ENCODE measurements at regions not wholly inside any gene's neighbourhood (a gene's known extent, or its start where the extent isn't known, plus 50 kb on each side); places are given as distances from the start of the nearest gene placed in this dataset.
A peak's percentile ranks its signal among the peaks of the same experiment; 100 is the strongest.

DNA sequence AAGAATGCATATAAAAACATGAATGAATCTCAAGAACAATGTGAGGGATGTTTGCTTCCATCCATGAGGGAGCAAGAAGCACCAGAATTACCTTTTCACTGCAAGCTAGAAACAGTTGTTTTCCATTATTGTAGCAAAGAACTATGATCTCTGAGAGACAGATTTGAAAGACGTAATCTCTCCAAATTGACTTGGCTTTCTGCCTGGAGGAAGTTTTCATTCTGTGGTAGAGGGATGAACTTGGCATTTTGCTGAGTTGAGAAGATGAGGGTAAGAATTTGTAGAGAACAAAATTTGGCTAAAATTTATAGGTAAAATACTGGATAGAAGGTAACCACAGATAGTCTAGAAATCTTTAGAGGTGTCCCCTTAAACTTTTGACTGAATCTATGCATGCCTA lies 496.8 kb downstream of the TDRD3 start:
- no peak for TF ChIP-seq JUND (IDR thresholded peaks at IDR 0.05; ENCODE audit: low read depth)
- in situ Hi-C loops (cut with HindIII; ENCODE audit: low pct_unique_long_range_greater_than_20kb, low sequenced_read_pairs), result no loop called here
- no peak for DNase-seq (ENCODE audit: low read depth in 1 of 2, low spot score in 1 of 2)

DNA sequence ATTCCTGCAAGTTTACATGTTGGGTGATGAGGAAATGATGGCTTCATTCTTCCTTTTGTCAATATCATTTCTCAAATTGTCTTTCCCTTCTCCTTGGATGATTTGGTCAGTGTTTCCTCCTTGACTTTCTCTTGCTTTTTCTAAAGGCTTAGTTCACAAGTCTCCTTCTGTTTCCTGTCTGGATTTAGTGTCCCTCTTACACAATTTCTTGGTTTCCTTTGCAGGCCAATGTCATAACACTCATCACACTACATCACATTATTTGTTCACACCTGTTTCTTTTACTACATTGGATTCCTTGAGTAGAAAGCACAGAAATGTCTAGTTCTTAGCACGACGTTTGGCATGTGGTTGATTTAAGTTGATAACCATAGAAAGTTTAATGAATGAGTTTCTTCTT lies 490.7 kb downstream of the TDRD3 start:
- in situ Hi-C loops (cut with HindIII; ENCODE audit: low pct_unique_long_range_greater_than_20kb, low sequenced_read_pairs), result no loop called here
- DNase-seq (ENCODE audit: low read depth in 1 of 2, low spot score in 1 of 2), result no peak
- no peak for TF ChIP-seq JUND (IDR thresholded peaks at IDR 0.05; ENCODE audit: low read depth)

DNA sequence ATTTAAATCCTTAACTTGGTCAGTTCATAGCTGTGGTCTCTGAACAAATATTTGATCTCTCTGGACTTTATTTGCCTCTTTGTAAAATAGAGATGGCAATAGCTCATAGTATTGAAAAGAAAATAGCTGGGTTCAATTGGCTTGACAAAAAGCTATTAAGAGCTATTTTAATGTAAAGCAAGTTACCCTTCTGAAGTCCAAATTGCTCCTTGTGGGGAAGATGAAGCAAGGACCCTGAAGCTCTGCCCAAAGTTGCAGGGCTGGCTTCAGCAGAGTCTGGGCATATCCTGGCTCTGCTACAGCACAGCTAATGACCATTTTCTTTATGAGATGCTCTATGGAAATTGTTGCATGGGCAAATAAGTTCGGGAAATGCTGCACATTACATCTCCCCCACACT lies 484.5 kb downstream of the TDRD3 start:
- no peak for TF ChIP-seq JUND (IDR thresholded peaks at IDR 0.05; ENCODE audit: low read depth)
- no peak for DNase-seq (ENCODE audit: low read depth in 1 of 2, low spot score in 1 of 2)
- in situ Hi-C loops (cut with HindIII; ENCODE audit: low pct_unique_long_range_greater_than_20kb, low sequenced_read_pairs), result no loop called here

DNA sequence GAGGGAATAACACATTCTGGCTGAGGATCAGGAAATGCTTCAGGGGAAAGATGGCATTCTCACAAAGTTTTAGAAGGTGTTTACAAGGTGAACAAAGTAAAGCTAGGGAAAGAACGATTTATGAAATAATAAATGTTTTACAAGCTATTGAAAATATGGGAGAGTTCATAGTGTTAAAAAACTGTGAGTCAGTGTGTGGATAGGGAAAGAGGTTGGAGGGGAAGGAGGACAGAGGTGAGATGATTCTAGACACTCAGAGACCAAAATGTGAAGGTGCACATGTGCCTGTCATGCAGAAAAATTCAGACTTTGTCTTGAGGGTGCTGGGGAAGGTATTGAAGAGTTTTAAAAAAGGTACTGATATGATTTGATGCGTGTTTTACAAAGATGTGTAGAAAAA lies 476.1 kb downstream of the TDRD3 start:
- TF ChIP-seq JUND (IDR thresholded peaks at IDR 0.05; ENCODE audit: low read depth), result no peak
- in situ Hi-C loops (cut with HindIII; ENCODE audit: low pct_unique_long_range_greater_than_20kb, low sequenced_read_pairs), result no loop called here
- DNase-seq (ENCODE audit: low read depth in 1 of 2, low spot score in 1 of 2), result no peak

DNA sequence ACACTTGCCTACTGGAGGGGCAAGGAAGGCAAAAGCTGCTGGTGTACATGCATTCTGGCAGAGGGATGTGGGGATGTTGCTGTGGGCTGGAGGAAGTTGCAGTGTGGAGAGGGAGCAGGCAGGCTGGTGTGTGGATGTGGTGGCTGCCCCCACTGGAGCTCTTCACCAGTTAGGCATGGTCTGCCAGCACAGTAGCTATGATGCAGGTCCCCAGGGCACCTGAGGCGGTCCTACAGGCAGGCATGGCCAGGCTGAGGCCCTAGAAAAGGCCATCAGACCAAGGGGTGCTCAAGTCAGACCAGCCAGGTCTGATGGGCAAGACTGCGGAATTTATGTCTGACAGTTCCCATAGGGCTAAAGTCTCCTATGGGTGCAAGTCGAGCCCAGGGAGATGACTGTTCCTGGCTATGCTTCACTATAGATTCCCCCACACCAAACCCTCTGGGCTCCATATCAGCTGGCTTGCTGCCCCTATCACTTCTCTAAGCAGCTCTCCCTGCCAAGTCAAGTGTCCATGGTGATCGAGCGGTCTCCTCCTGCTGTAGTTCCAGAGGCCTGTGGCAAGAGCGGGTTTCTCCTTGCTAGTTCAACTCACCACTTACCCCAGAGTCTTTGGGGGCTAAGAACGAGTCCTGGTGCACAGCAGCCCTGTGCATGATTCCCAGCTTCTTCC lies 473.1 kb downstream of the TDRD3 start:
- in situ Hi-C loops (cut with HindIII; ENCODE audit: low pct_unique_long_range_greater_than_20kb, low sequenced_read_pairs), result no loop called here
- no peak for DNase-seq (ENCODE audit: low read depth in 1 of 2, low spot score in 1 of 2)
- TF ChIP-seq JUND (IDR thresholded peaks at IDR 0.05; ENCODE audit: low read depth), result no peak

DNA sequence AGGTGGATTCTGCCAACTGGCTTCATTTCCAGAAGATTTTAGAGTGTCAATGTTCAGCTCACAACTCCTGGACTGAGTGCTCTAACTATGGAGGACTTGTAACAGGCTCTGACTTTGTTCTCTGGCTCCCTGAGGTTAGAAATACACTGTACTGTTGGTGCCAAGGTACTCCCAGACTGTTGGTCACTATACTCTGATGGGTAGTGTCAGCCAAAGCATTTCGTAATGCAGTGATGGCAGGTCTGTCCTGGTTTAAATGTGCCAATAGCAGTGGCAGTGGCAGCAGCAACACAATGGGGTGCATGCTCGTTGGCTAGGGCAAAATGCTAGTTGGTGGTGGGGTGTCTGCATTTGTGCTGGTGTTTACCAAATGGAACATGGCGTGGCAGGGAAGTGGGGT lies 472.2 kb downstream of the TDRD3 start:
- in situ Hi-C loops (cut with HindIII; ENCODE audit: low pct_unique_long_range_greater_than_20kb, low sequenced_read_pairs), result no loop called here
- DNase-seq (ENCODE audit: low read depth in 1 of 2, low spot score in 1 of 2), result no peak
- TF ChIP-seq JUND (IDR thresholded peaks at IDR 0.05; ENCODE audit: low read depth), result no peak

DNA sequence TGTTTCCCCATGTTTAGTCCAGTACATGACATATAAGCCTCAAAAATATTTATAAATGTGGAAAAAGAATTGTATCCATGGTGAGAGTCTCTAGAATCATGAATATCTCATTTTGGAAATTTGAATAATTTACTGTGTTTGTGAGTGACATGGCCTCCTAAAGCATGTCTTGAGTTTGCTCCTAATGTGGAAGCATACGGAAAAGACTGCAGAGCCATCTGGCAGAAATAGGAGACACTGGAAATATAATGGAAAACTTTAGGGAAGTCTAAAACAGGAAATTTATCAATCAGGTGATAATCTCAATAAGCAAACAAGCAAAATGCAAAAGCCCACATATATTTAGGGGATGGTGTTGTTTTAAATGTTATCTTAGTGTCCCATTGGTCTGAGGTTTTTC lies 465.0 kb downstream of the TDRD3 start:
- no peak for TF ChIP-seq JUND (IDR thresholded peaks at IDR 0.05; ENCODE audit: low read depth)
- in situ Hi-C loops (cut with HindIII; ENCODE audit: low pct_unique_long_range_greater_than_20kb, low sequenced_read_pairs), result no loop called here
- DNase-seq (ENCODE audit: low read depth in 1 of 2, low spot score in 1 of 2), result no peak

DNA sequence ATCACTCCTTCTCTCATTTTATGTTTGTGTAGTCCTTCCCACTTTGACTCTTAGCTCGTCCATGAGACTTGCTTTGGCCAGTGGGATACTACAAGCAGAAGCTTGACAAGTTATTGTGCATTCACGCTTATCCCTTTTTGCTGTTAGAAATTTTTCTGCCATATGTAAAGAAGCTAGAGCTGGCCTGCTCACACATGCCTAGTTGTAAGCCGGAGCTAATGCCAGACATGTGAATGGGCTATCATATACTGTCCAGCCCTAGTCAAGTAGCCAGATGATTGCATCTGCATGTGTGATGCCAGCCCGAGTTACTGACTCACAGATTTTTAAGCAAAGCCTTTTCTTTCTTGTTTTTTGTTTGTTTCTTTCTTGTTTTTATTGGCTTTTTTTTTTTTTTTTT lies 460.7 kb downstream of the TDRD3 start:
- in situ Hi-C loops (cut with HindIII; ENCODE audit: low pct_unique_long_range_greater_than_20kb, low sequenced_read_pairs), result no loop called here
- DNase-seq (ENCODE audit: low read depth in 1 of 2, low spot score in 1 of 2), result no peak
- no peak for TF ChIP-seq JUND (IDR thresholded peaks at IDR 0.05; ENCODE audit: low read depth)

DNA sequence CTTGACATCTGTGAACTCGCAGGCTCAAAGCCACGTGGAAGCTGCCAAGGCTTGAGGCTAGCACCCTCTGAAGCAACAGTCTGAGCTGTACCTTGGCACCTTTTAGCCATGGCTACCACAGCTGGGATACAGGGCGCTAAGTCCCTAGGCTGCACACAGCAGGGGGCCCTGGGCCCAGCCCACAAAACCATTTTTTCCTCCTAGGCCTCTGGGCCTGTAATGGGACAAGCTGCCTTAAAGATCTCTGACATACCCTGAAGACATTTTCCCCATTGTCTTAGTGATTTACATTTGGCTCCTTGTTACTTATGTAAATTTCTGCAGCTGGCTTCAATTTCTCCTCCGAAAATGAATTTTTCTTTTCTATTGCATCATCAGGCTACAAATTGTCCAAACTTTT lies 455.9 kb downstream of the TDRD3 start:
- TF ChIP-seq JUND (IDR thresholded peaks at IDR 0.05; ENCODE audit: low read depth), result no peak
- no peak for DNase-seq (ENCODE audit: low read depth in 1 of 2, low spot score in 1 of 2)
- in situ Hi-C loops (cut with HindIII; ENCODE audit: low pct_unique_long_range_greater_than_20kb, low sequenced_read_pairs), result no loop called here

DNA sequence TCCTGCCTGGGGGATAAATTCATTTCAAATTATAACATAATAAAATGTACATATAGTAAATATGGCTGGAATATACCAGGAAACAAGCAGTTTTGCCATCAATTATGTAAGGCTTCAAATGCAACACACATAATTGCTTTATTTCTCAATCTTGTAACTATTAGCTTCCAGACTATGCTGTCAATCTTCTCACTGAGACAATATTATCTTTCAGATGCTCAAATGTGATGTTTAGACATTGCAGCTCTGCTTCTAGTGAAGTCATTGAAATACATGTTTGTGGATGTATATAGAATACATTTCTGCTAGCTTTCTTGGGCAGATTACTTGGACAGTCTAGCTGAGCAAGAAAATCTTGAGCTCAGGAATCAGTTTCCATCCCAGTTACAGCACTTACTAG lies 454.4 kb downstream of the TDRD3 start:
- DNase-seq (ENCODE audit: low read depth in 1 of 2, low spot score in 1 of 2), result no peak
- TF ChIP-seq JUND (IDR thresholded peaks at IDR 0.05; ENCODE audit: low read depth), result no peak
- in situ Hi-C loops (cut with HindIII; ENCODE audit: low pct_unique_long_range_greater_than_20kb, low sequenced_read_pairs), result no loop called here

DNA sequence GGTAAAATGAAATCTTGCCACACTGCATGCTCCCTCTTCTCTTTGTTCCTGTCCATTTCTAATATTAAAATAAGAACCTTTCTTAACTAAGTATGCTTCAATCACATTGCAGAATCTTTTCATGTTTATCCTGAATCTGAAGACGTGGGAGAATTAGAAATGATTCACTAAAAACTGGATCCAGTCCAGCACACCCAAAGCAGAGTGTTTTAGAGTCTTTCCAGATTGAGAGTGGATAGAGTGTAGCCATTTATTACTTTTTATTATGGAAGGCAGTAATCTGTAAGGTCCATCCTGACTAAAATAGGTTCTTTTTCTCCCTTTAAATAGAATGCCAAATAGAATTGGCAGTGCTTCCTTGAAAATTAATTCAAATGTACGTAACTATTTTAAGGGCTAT lies 453.5 kb downstream of the TDRD3 start:
- no peak for DNase-seq (ENCODE audit: low read depth in 1 of 2, low spot score in 1 of 2)
- TF ChIP-seq JUND (IDR thresholded peaks at IDR 0.05; ENCODE audit: low read depth), result no peak
- in situ Hi-C loops (cut with HindIII; ENCODE audit: low pct_unique_long_range_greater_than_20kb, low sequenced_read_pairs), result no loop called here

DNA sequence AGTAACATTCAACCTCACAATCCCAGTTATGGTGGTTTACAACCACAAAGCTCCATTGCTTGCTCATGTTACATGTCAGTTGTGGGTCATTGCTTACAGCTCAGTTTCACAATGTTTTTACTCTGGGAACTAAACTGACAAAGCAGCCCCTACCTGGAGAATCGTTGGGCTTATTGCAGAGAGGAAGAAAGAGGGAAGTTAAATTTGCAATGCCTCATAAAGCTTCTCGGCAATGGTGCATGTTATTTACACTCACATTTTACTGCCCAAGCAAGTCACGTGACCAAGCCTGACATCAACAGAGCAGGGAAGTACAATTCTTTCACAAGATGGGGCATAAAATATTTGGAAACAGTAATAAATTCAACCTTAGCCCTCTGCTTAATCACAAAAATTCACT lies 441.6 kb downstream of the TDRD3 start:
- in situ Hi-C loops (cut with HindIII; ENCODE audit: low pct_unique_long_range_greater_than_20kb, low sequenced_read_pairs), result no loop called here
- peak in 1 of 2 experiments; percentile 10 for DNase-seq (ENCODE audit: low read depth in 1 of 2, low spot score in 1 of 2)
- no peak for TF ChIP-seq JUND (IDR thresholded peaks at IDR 0.05; ENCODE audit: low read depth)

DNA sequence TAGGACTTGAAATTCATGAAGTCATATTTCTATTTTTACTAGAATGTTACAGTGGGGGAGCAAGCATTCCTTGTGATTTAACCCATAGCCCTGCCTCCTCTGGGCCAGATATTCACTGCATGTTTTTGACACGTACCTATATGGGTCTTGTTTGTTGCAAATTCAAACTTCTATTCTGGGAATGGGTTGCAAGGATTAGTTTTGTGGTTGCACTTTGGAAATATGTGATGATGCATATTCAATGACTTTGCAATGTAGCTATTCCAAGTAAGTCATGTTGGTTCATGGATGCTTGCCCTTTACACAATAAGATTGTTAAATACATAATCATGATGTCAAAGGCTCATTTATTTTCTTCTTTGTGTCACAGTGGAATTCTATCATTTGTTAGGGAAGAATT lies 440.8 kb downstream of the TDRD3 start:
- in situ Hi-C loops (cut with HindIII; ENCODE audit: low pct_unique_long_range_greater_than_20kb, low sequenced_read_pairs), result no loop called here
- no peak for TF ChIP-seq JUND (IDR thresholded peaks at IDR 0.05; ENCODE audit: low read depth)
- DNase-seq (ENCODE audit: low read depth in 1 of 2, low spot score in 1 of 2), result no peak

DNA sequence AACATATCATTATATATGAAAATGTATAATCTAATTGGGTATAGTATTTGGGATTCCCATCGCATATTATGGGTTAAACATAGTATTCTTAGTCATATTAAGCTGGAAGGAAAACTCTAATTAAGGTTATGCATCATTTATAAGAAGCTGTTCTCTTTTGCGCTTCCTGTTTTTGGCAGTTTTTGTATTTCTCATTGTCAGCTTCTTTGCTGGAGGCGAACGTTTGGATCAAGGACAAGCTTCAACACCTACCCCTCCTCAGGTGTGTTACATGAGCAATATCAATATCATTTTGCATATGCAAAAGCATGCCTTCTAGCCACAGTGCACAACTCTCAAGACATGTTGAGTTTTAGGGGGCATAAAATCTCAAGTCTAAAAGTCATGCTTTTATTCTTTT lies 439.8 kb downstream of the TDRD3 start:
- in situ Hi-C loops (cut with HindIII; ENCODE audit: low pct_unique_long_range_greater_than_20kb, low sequenced_read_pairs), result no loop called here
- no peak for DNase-seq (ENCODE audit: low read depth in 1 of 2, low spot score in 1 of 2)
- no peak for TF ChIP-seq JUND (IDR thresholded peaks at IDR 0.05; ENCODE audit: low read depth)
